Activated CD4-positive, alpha-beta T cell treated with anti-CD3 and anti-CD28 coated beads, Interleukin-2, amount 10 ng/mL, durations not matched to agents 24 days and 14 days (primary cell): ENCODE measurements at regions not wholly inside any gene's neighbourhood (a gene's known extent, or its start where the extent isn't known, plus 50 kb on each side); places are given as distances from the start of the nearest gene placed in this dataset.

ENCODE experiments used
- DNase-seq: peaks from one replicate; pipeline ENCODE4 v3.0.0; 2022
- H3K27ac Mint-ChIP-seq: one replicate; pipeline ENCODE4 v1.8.0; 2022; ENCODE audit warnings: mild to moderate bottlenecking, mixed read lengths
- H3K27me3 Mint-ChIP-seq: one replicate; pipeline ENCODE4 v1.8.0; 2022; ENCODE audit warnings: mixed read lengths
- H3K36me3 Mint-ChIP-seq: one replicate; pipeline ENCODE4 v1.8.0; 2022; ENCODE audit warnings: low read depth, mild to moderate bottlenecking, mixed read lengths
- H3K4me1 Mint-ChIP-seq: one replicate; pipeline ENCODE4 v1.8.0; 2021; ENCODE audit warnings: mixed read lengths
- H3K4me3 Mint-ChIP-seq: one replicate; pipeline ENCODE4 v1.8.0; 2022; ENCODE audit warnings: mild to moderate bottlenecking, moderate library complexity, mixed read lengths
- H3K9me3 Mint-ChIP-seq: one replicate; pipeline ENCODE4 v1.8.0; 2021; ENCODE audit warnings: mixed read lengths
- intact Hi-C: fragments of 100-400 bp; cut with micrococcal nuclease; formaldehyde crosslinking; loops from one replicate; pipeline ENCODE4 v1.15.1; 2023

DNA sequence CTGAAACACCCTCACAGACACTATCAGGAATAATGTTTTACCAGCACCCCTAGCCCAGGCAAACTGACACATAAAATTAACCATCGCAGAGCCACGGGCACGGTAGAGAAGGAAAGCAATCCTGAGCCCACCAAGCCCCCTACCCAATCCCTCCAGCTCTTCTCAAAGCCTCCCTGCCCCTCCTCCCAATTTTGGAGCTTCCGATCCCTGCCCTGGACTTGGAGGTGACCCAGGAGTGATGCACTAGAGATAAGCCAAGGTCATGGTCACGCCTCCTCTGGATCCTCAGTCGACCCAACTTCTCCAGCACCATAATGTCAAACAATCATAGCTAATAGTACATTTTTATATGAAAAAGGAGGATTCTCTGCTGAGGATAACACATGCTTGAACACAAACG is 188.7 kb upstream of the NSMCE3 start:
- intact Hi-C loops = no loop called here
- no peak overlapping the region for H3K4me3 Mint-ChIP-seq
- H3K27me3 Mint-ChIP-seq = no peaks in the 10 kb centered on the region
- no peaks in the 10 kb centered on the region for H3K36me3 Mint-ChIP-seq
- H3K4me1 Mint-ChIP-seq = peaks cover under 1% of the 10 kb centered on the region
- DNase-seq = no peak
- no peak overlapping the region for H3K27ac Mint-ChIP-seq
- H3K9me3 Mint-ChIP-seq = no peaks in the 10 kb centered on the region

DNA sequence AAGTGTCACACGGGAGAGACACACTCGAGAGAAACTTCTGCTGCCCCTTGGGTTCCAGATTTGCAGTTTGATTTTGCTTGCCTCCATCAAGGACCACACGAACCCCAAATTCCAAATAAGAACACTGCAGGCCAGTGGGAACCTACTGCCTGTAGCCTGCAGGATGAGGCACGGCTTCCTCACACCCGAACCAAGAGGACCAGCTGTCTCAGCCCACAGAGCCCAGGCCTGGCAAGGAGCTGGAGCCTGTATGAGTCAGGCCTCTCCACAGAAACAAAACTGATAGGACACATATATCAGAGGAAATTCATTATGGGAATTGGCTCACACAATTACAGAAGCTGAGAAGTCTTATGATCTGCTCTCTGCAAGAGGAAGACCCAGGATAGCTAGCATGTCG is 188.1 kb upstream of the NSMCE3 start:
- no peak for DNase-seq
- no peaks in the 10 kb centered on the region for H3K27me3 Mint-ChIP-seq
- no peak overlapping the region for H3K4me3 Mint-ChIP-seq

DNA sequence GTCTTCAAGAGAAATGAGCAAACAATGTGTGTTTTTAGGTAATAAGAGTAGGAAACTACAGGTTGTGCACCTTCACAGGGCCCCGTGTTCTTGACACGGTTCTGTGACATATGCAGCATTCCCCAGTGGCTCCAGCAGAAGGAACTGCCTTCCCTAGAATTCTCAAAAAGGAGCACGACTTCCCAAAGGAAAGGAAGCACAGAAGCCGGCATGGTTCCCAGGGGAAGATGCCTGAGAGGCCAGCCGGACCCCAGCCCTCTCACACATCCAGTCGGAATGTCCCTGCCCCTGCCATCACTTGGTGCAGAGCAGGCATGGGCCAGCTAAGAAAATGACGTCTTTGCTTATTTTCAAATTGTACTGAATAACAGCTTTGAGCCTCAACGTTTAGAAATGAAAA is 187.3 kb upstream of the NSMCE3 start:
- no peak overlapping the region for H3K27ac Mint-ChIP-seq
- no peaks in the 10 kb centered on the region for H3K27me3 Mint-ChIP-seq
- H3K4me3 Mint-ChIP-seq = no peak overlapping the region
- no peaks in the 10 kb centered on the region for H3K9me3 Mint-ChIP-seq
- DNase-seq = no peak
- peaks cover 6% of the 10 kb centered on the region for H3K4me1 Mint-ChIP-seq
- intact Hi-C loops = no loop called here
- no peaks in the 10 kb centered on the region for H3K36me3 Mint-ChIP-seq

More for the DNA sequence above, 188.1 kb upstream of the NSMCE3 start:
- Mint-ChIP-seq H3K27ac (no peak overlapping the region), H3K4me1 (peaks cover 6% of the 10 kb centered on the region), H3K9me3 (no peaks in the 10 kb centered on the region), H3K36me3 (no peaks in the 10 kb centered on the region)
- intact Hi-C loops = no loop called here

DNA sequence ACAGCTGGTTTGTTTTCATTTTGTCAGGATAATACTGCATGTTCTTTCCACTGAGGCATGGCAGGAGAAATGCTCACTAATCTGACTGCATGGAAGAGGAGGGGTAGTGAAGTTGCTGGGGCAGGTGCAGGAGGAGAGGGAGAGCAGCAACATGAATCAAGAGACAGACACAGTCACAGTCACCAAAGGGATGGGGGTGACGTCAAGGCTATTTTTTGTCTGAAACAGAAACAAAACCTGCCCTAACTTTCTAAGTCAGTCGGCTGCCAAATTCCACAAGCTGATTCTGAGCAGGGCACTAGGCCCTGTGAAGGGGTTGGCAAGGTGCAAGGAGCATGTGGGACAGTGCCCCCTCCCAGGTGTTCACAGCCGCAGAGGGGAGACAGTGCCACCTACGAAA is 186.6 kb upstream of the NSMCE3 start:
- Mint-ChIP-seq H3K9me3 (no peaks in the 10 kb centered on the region), H3K4me3 (no peak overlapping the region), H3K27me3 (no peaks in the 10 kb centered on the region), H3K4me1 (peaks cover 6% of the 10 kb centered on the region), H3K27ac (no peak overlapping the region), H3K36me3 (no peaks in the 10 kb centered on the region)
- DNase-seq = no peak
- intact Hi-C loops = no loop called here

DNA sequence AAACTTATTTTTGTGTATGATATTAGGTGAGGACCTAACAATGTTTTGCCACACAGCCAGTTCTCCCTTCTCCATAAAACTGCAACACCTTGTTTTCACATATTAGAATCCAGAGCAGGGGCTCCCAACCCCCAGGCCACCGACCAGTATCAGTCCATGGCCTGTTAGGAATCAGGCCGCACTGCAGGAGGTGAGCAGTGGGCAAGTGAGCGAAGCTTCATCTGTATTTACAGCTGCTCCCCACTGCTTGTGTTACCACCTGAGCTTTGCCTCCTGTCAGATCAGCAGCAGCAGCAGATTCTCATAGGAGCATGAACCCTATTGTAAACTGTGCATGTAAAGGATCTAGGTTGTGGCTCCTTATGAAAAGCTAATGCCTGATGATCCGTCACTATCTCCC is 185.9 kb upstream of the NSMCE3 start:
- H3K36me3 Mint-ChIP-seq = no peaks in the 10 kb centered on the region
- no peak overlapping the region for H3K4me3 Mint-ChIP-seq
- no peaks in the 10 kb centered on the region for H3K27me3 Mint-ChIP-seq
- no peaks in the 10 kb centered on the region for H3K9me3 Mint-ChIP-seq
- H3K27ac Mint-ChIP-seq = no peak overlapping the region
- no peak for DNase-seq
- peaks cover 6% of the 10 kb centered on the region for H3K4me1 Mint-ChIP-seq
- intact Hi-C loops = no loop called here

DNA sequence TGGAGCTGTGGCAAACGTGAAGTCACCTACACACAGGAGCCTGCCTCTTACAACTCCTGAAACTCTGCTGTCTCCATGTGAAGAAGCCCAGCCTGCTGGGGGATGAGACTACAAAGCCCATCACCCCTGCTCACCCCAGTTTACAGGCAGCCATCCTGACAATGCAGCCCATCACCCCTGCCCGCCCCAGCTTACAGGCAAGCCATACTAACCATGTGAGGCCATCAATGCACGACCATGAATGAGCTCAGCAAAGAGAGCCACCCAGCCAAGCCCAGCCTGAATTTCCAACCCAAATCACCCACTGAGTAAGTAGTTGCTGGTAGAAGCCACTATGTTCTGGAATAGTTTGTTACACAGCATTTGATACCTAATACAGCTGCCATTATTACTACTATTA is 185.4 kb upstream of the NSMCE3 start:
- H3K36me3 Mint-ChIP-seq = no peaks in the 10 kb centered on the region
- H3K27me3 Mint-ChIP-seq = no peaks in the 10 kb centered on the region
- H3K27ac Mint-ChIP-seq = no peak overlapping the region
- no peaks in the 10 kb centered on the region for H3K9me3 Mint-ChIP-seq
- intact Hi-C loops = no loop called here
- H3K4me1 Mint-ChIP-seq = peaks cover 6% of the 10 kb centered on the region
- no peak overlapping the region for H3K4me3 Mint-ChIP-seq
- no peak for DNase-seq

DNA sequence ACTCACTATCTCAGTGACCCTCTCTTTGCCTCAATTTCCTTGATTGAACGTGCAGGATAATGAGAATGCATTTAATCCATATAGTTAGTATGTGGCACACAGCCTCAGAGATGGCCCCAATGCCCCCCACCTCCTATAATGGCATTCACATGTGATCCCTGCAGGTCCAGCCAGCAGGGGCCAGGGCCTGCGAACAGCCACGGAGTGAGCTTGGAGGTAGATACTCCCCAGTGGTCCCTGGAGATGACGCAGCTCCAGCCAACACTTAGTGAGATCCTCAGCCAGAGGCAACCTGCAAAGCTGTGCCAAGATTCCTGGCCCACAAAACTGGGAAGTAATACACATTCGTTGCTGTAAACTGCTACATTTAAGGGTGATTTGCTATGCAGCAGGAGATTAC is 184.9 kb upstream of the NSMCE3 start:
- intact Hi-C loops = no loop called here
- Mint-ChIP-seq H3K4me3 (no peak overlapping the region), H3K27ac (no peak overlapping the region), H3K4me1 (peaks cover 6% of the 10 kb centered on the region), H3K36me3 (no peaks in the 10 kb centered on the region), H3K27me3 (no peaks in the 10 kb centered on the region), H3K9me3 (no peaks in the 10 kb centered on the region)
- DNase-seq = no peak

DNA sequence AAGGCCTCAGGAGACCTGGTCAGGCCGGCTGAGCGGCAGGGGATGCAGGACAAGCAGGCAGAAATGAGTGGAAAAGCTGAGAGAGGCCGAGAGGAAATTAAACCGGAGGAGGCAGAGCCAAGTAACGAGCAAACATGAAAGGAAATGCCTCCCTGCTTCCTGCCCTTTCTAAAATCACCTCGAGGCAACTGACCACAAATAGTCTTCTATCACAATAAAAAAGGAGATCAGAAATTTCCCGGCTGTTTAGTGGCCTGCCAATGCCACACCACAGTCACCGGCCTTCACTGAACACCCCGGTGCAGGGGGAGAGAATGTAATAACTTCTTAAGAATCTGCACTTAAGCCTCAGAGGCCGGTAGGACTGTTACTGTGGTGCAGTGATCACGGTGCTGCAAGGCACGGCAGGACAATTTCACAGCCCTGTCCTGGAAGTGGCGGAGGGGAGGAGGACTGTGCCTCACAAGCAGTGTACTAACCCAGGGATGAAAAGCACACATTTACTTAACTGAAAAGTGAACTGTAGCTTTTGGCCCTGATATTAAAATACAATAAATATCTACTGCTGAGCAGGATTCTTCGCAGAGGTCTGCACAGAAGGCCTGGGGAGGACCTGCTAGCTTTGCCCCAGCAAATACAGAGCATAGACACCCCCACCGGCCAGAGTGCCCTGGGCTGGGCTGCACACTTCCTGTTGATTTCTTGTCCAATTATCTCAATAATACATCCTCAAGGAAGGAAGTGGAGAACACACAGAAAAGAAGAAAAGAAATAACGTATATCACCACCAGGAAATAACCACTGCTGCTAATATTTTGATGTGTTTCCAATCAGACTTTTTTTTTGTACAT is 183.5 kb upstream of the NSMCE3 start:
- Mint-ChIP-seq H3K9me3 (no peaks in the 10 kb centered on the region), H3K27me3 (no peaks in the 10 kb centered on the region), H3K36me3 (no peaks in the 10 kb centered on the region), H3K27ac (no peak overlapping the region), H3K4me1 (peaks cover 6% of the 10 kb centered on the region), H3K4me3 (no peak overlapping the region)
- no peak for DNase-seq
- intact Hi-C loops = no loop called here

DNA sequence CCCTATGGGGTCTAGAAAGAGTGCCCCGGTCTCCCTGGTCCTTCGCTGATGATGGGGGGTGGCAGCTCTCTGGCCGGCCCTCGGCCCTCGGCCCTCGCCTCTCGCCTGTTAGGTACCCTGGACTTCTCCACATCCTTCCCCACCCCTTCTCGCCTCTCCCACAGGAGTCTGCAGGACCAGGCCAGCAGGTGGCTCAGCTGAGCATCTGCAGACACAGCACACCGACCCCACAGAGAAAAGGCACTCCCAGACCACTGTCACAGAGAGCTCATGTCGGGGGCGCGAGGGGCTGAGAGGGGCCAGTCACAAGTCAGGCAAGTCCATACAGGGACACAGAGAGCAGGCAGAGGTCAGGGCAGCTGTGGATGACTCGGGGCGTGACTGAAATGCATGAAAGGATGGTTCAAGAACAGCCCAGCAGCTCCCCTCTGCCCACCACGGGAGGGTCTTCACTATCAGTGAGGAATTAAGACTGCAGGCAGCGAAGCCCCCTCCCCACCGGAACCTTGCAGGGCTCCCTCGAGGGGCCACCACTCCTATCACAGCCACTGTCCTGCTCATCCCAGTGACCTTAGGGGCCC is 181.7 kb upstream of the NSMCE3 start:
- no peak for DNase-seq
- Mint-ChIP-seq H3K27ac (no peak overlapping the region), H3K4me3 (no peak overlapping the region), H3K27me3 (no peaks in the 10 kb centered on the region), H3K36me3 (no peaks in the 10 kb centered on the region), H3K4me1 (peaks cover 6% of the 10 kb centered on the region), H3K9me3 (no peaks in the 10 kb centered on the region)
- intact Hi-C loops = no loop called here

DNA sequence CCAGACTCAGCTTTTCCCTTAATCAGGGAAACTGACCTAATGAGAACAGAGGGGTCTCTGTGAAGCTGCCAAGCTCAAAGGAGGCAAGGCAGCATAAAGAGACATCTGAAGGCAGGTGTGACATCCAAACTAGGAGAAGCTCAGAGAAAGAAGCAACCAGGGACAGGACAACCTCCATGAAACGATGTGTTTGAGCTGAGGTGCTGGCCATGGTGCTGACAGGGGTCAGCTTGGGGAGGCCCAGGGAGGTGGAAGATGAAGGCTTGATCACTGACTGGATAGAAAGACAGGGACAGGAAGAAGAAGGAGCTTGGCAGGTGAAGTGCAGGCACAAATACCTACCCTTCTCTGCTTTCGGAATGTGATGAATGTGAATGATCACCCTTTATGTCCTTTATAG is 179.5 kb upstream of the NSMCE3 start:
- DNase-seq = no peak
- H3K27me3 Mint-ChIP-seq = no peaks in the 10 kb centered on the region
- H3K36me3 Mint-ChIP-seq = no peaks in the 10 kb centered on the region
- no peak overlapping the region for H3K4me3 Mint-ChIP-seq
- H3K27ac Mint-ChIP-seq = no peak overlapping the region
- intact Hi-C loops = no loop called here
- no peaks in the 10 kb centered on the region for H3K9me3 Mint-ChIP-seq
- peaks cover 6% of the 10 kb centered on the region for H3K4me1 Mint-ChIP-seq

DNA sequence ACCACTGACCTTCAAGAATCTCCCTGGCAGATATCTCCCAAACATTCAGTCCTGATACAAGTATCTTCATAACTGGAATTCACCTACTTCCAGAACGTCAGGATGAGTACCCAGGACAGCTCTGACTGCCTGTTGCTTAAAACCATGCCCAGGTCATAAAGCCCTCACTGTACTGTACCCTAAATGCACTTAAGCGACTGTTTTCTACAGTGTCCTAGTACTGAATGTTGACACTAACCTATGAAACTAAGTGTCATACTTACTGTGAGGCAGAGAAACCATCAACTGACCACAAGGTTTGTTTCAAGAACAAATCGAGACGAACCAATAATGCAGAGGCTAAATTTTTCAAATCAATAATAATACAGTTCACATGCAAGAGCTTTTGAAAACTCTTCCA is 178.7 kb upstream of the NSMCE3 start:
- DNase-seq = no peak
- Mint-ChIP-seq H3K9me3 (no peaks in the 10 kb centered on the region), H3K4me3 (no peak overlapping the region), H3K27ac (no peak overlapping the region), H3K27me3 (no peaks in the 10 kb centered on the region), H3K36me3 (no peaks in the 10 kb centered on the region), H3K4me1 (peaks cover 5% of the 10 kb centered on the region)
- intact Hi-C loops = no loop called here

DNA sequence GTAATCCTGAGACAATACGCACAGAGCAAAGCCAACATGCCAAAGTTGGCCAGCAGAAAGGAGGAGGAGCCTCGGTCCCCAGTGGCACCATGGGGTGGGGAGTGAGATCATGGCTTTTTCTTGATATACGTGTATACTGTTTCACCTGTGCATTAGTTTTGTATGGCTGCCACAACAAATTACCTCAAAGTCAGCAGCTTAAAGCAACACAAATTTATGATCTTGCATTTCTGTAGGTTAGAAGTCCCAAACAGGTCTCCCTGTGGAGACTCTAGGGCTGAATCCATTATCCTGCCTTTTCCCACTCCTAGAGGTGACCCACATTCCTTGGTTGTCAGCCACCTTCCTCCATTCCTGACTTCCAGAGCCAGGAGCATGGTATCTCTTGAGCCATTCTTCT is 176.9 kb upstream of the NSMCE3 start:
- no peaks in the 10 kb centered on the region for H3K36me3 Mint-ChIP-seq
- H3K4me1 Mint-ChIP-seq = no peaks in the 10 kb centered on the region
- intact Hi-C loops = no loop called here
- no peaks in the 10 kb centered on the region for H3K9me3 Mint-ChIP-seq
- H3K27ac Mint-ChIP-seq = no peak overlapping the region
- no peak overlapping the region for H3K4me3 Mint-ChIP-seq
- H3K27me3 Mint-ChIP-seq = no peaks in the 10 kb centered on the region
- no peak for DNase-seq

DNA sequence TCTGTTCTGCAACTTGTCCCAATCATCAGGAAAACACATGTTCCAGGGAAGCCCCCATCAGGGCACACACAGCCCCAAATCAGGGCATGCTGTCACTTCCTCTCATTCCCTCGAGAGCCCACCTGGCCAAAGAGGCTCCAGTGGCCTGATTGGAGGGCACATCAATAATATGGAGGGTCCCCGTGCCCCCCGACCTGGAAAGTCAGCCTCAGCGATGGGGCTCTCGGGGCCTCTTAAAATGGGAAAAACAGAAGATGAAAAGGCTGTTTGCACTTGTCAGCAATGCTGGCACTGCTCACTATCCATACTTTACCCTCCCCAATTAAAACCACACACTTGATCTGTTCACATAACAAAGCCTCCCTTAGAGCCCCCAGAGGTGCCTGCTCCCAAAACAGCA is 172.9 kb upstream of the NSMCE3 start:
- Mint-ChIP-seq H3K4me1 (no peaks in the 10 kb centered on the region), H3K27me3 (no peaks in the 10 kb centered on the region), H3K4me3 (no peak overlapping the region), H3K9me3 (no peaks in the 10 kb centered on the region), H3K36me3 (no peaks in the 10 kb centered on the region), H3K27ac (no peak overlapping the region)
- DNase-seq = no peak
- intact Hi-C loops = no loop called here

DNA sequence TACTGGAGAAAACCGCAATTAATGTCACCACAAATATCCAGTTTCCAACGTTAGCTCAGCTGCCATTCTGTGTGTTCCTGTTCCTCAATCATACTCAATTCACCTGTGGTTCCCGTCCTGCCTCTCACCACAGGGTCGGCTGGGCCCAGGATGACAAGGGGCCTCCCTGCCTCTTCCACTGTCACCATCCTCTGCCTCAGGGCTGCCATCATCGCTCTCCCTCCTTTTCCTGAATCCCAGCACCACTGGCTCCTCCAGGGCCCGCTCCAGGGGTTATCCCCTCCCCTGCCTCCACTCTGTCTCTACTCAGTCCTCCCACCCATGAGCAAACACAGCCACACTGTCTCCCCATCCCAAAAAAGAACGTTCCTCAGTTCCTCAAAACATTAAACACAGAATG is 170.9 kb upstream of the NSMCE3 start:
- Mint-ChIP-seq H3K27ac (no peak overlapping the region), H3K4me3 (no peak overlapping the region), H3K4me1 (no peaks in the 10 kb centered on the region), H3K36me3 (no peaks in the 10 kb centered on the region), H3K27me3 (no peaks in the 10 kb centered on the region), H3K9me3 (no peaks in the 10 kb centered on the region)
- intact Hi-C loops = no loop called here
- no peak for DNase-seq

DNA sequence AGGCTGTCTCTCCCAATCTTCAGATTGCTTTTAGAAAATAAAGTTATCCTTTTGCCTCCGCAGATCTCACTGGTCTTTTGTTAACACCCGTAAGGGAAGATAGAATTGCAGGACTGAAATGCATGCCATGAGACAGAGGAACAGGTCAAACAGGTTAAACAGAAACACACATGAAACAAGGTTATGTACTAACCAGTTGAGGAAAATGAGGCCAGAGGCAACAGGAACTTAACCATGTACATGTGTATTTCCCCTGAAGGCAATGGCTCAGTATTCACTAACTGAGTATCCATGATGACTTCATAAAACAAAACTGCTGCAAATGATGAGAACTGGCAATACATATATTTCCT is 169.1 kb upstream of the NSMCE3 start:
- DNase-seq = no peak
- Mint-ChIP-seq H3K27ac (no peak overlapping the region), H3K36me3 (no peaks in the 10 kb centered on the region), H3K9me3 (no peaks in the 10 kb centered on the region), H3K27me3 (peaks cover 2% of the 10 kb centered on the region), H3K4me3 (no peak overlapping the region), H3K4me1 (no peaks in the 10 kb centered on the region)
- intact Hi-C loops = no loop called here
